Memory B cell (primary cell): ENCODE measurements at regions not wholly inside any gene's neighbourhood (a gene's known extent, or its start where the extent isn't known, plus 50 kb on each side); places are given as distances from the start of the nearest gene placed in this dataset.

Experiments used
- ATAC-seq: fragments of 150-1000 bp; cut with Tn5 transposase; 2 replicates; pipeline ENCODE4 v1.10.0; 2021; ENCODE audit warnings: low read depth, mild to moderate bottlenecking, moderate library complexity
- DNase-seq, 2 donors: peaks; one replicate each; pipeline ENCODE4 v3.0.0; 2022; ENCODE audit warnings: low spot score in 2 of 2
- H3K27ac Mint-ChIP-seq: one replicate; pipeline ENCODE4 v1.8.0; 2022; ENCODE audit warnings: mild to moderate bottlenecking, moderate library complexity, mixed read lengths
- H3K27me3 Mint-ChIP-seq: one replicate; pipeline ENCODE4 v1.8.0; 2022; ENCODE audit warnings: mixed read lengths
- H3K36me3 Mint-ChIP-seq: one replicate; pipeline ENCODE4 v1.8.0; 2022; ENCODE audit warnings: mild to moderate bottlenecking, mixed read lengths
- H3K4me1 Mint-ChIP-seq: one replicate; pipeline ENCODE4 v1.8.0; 2022; ENCODE audit warnings: mixed read lengths
- H3K4me3 Mint-ChIP-seq: one replicate; pipeline ENCODE4 v1.8.0; 2022; ENCODE audit warnings: mild to moderate bottlenecking, moderate library complexity, mixed read lengths
- H3K9me3 Mint-ChIP-seq: one replicate; pipeline ENCODE4 v1.8.0; 2022; ENCODE audit warnings: mixed read lengths

DNA sequence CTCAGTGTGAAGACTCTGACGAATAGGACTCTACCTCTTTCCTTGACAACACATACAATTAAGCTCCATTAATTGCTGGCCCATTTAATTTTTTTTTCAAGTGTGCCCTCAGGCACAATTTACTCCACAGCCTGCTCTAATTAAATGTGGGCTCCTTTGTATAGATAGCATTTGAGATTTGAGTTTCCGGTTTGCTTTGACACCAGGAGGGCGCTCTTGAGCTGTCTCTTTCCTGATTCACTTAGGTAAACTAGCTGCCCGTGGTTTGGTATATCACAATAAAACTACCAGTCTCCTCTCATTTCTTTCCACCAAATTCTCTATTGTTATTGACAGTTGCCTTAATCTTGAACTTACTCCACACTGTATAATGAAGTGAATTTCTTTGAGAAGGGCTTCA lies 666.0 kb downstream of the DSC3 start:
- DNase-seq: no peak
- H3K27me3 Mint-ChIP-seq: no peaks in the 10 kb centered on the region
- H3K36me3 Mint-ChIP-seq: no peaks in the 10 kb centered on the region
- H3K4me1 Mint-ChIP-seq: no peaks in the 10 kb centered on the region
- no peak for ATAC-seq
- H3K4me3 Mint-ChIP-seq: no peak overlapping the region
- no peak overlapping the region for H3K27ac Mint-ChIP-seq
- H3K9me3 Mint-ChIP-seq: peaks cover 9% of the 10 kb centered on the region

DNA sequence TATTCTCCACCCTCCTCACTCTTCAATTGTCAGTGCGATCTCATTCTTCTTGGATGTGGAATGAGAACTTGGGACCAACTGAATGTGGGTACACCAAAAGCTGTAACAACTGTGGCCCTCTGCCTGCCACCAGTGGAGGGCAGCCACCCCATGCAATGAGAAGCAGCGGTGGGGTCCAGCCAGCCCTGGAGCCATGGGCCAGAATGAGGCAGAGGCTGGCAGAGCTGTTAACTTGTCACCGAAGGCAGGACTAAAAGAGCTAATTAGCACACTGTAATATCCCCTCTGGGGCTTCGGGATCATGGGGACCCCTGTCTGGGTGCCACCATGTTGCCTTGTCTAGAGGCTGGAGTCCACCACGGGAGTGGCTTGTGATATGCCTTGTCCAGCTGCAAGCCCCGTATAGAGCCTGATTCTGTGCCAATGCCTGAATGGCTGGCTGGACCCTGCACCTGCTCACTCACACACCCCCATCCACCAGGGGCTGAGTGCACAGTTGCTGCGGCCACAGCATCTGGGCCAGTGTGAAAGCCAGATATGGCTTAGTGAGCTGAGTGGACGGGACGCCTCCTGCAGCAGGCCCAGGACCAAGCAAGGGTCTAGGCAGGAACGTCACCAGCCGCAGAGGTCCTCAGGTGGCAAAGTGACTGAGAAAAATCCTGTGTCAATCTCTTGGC lies 680.5 kb downstream of the DSC3 start:
- no peak overlapping the region for H3K4me3 Mint-ChIP-seq
- ATAC-seq (no peak), DNase-seq (no peak)
- H3K27me3 Mint-ChIP-seq: no peaks in the 10 kb centered on the region
- H3K36me3 Mint-ChIP-seq: no peaks in the 10 kb centered on the region
- H3K9me3 Mint-ChIP-seq: peaks cover 2% of the 10 kb centered on the region
- no peak overlapping the region for H3K27ac Mint-ChIP-seq
- H3K4me1 Mint-ChIP-seq: no peaks in the 10 kb centered on the region

DNA sequence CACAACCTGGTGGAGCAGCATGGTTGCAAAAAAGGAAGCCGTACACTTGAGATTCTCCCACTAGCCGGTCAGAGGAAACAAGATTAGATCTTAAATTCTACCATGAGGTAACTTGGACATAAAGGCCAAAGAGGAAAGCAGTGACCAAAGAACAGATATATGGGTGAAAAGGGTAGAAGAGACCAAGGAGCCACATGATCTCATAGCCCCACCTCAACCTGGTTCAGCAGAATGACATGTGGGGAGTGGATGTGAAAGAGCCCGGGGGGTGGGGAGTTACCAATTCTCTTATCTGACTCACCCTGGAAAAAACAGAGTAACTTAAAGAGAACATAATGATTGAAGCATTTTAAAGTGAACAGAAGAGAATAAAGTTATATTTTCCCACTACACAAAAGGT lies 683.0 kb downstream of the DSC3 start:
- Mint-ChIP-seq H3K27me3 (no peaks in the 10 kb centered on the region), H3K4me3 (no peak overlapping the region), H3K27ac (no peak overlapping the region), H3K4me1 (no peaks in the 10 kb centered on the region), H3K36me3 (no peaks in the 10 kb centered on the region), H3K9me3 (peaks cover 2% of the 10 kb centered on the region)
- DNase-seq (no peak), ATAC-seq (no peak)

DNA sequence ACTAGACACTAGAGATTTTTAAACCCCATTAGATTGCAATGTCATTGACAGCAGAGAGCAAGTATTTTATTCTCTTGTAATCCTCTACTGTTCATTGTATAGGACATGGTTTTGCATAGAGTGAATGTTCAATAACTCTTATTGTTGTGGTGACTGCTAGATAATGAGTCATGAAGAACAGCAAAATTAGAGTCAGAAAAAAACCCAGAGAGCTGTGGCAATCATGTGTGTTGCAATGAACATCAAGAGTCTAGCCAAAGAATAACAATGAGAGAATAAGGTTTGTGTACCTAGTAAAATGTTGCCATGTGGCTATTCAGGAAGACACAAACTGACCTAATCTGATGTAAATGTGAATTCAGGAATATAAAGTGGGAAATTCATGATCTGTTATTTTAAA lies 684.0 kb downstream of the DSC3 start:
- no peaks in the 10 kb centered on the region for H3K27me3 Mint-ChIP-seq
- H3K4me3 Mint-ChIP-seq: no peak overlapping the region
- ATAC-seq: no peak
- H3K27ac Mint-ChIP-seq: no peak overlapping the region
- peaks cover 2% of the 10 kb centered on the region for H3K9me3 Mint-ChIP-seq
- H3K36me3 Mint-ChIP-seq: no peaks in the 10 kb centered on the region
- no peaks in the 10 kb centered on the region for H3K4me1 Mint-ChIP-seq
- DNase-seq: no peak

DNA sequence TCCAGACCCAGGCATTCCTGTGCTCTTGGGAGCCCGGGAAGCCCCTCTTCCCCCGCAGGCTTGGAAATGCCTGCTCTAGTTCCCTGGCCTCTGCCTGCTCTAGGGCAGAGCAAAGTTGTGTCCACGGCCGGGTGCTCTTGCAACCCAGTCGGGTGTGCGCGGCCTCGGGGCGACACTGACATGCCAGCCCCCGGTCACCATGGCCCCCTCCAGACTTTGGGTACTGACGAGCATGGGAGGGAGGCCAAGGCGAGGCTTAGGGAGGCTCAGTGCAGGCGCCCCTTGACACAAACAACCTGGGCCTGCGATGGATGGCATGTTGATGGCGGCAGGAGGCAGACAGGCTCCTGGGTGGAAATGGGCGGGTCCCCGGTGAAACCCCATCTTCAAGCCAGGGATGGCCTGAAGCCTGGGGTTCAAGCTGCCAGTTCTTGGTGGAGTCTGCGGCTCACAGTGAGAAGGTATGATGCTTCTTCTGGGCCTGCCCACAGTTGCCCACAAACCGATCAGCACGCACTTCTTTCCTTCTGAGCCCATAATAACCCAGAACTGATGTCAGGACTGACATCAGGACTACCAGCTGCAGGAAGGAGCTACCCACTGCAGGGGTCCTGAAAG lies 689.9 kb downstream of the DSC3 start:
- Mint-ChIP-seq H3K36me3 (no peaks in the 10 kb centered on the region), H3K27ac (no peak overlapping the region), H3K9me3 (peaks cover 6% of the 10 kb centered on the region), H3K27me3 (no peaks in the 10 kb centered on the region), H3K4me3 (no peak overlapping the region), H3K4me1 (no peaks in the 10 kb centered on the region)
- no peak for ATAC-seq
- DNase-seq: no peak

DNA sequence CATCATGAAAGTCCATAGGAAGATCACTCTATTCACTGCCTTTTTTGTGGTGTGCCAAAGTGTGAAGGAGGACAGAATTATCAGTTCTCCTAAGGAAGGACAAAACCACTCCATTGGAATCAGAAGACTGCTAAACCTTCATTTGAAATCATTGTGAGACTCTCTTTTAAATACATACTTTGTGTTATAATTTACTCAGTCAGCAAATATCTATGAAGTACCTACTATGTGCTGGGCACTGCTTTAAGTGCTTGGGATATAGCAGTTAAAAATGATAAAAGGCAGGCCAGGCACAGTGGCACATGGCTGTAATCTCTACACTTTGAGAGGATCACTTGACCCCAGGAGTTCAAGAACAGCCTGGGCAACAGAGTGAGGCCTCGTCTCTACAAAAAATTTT lies 692.3 kb downstream of the DSC3 start:
- Mint-ChIP-seq H3K36me3 (no peaks in the 10 kb centered on the region), H3K4me1 (no peaks in the 10 kb centered on the region), H3K27me3 (no peaks in the 10 kb centered on the region), H3K27ac (no peak overlapping the region), H3K4me3 (no peak overlapping the region), H3K9me3 (peaks cover 5% of the 10 kb centered on the region)
- ATAC-seq (no peak), DNase-seq (no peak)

DNA sequence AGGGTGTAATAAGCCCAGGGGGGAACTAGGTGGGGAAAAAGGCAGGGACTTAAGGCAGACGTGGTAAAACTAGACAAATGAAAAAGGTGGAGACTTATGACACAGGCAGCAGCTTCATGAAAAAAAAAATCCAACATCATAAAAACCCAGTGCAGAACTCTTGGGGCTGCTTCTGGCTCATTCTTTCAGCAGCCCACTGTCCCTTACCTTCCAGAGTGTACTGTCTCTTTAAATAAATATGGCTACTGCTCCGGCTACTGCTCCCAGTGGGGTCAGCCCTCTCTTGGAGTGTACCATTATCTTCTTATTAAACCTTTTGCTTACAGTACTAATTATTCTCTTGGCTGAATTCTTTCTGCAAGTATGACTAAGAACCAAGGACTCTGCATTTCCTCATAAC lies 699.5 kb downstream of the DSC3 start:
- H3K27me3 Mint-ChIP-seq: no peaks in the 10 kb centered on the region
- no peak for DNase-seq
- H3K36me3 Mint-ChIP-seq: no peaks in the 10 kb centered on the region
- peaks cover under 1% of the 10 kb centered on the region for H3K9me3 Mint-ChIP-seq
- no peaks in the 10 kb centered on the region for H3K4me1 Mint-ChIP-seq
- ATAC-seq: no peak
- H3K27ac Mint-ChIP-seq: no peak overlapping the region
- H3K4me3 Mint-ChIP-seq: no peak overlapping the region

DNA sequence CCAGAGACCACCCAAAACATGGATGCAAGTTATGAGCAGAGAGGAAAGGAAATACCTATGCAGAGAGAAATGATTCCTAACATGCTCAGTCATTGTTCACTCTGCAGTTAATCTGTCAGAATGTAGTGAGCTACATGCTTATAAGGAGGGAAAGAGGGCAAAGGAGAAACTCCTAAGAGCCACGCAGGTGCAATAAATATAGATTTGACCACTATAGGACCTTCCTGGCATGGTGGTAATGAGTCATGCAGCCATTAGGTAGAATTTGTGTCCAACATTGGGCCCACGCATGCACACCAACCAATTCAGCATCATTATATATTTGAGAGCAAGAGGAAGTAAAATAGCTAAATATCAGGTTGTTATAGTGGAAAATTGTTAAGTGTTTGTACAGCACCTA lies 699.9 kb downstream of the DSC3 start:
- no peaks in the 10 kb centered on the region for H3K27me3 Mint-ChIP-seq
- H3K4me3 Mint-ChIP-seq: no peak overlapping the region
- ATAC-seq: no peak
- no peak overlapping the region for H3K27ac Mint-ChIP-seq
- no peaks in the 10 kb centered on the region for H3K36me3 Mint-ChIP-seq
- no peaks in the 10 kb centered on the region for H3K4me1 Mint-ChIP-seq
- no peaks in the 10 kb centered on the region for H3K9me3 Mint-ChIP-seq
- DNase-seq: no peak

DNA sequence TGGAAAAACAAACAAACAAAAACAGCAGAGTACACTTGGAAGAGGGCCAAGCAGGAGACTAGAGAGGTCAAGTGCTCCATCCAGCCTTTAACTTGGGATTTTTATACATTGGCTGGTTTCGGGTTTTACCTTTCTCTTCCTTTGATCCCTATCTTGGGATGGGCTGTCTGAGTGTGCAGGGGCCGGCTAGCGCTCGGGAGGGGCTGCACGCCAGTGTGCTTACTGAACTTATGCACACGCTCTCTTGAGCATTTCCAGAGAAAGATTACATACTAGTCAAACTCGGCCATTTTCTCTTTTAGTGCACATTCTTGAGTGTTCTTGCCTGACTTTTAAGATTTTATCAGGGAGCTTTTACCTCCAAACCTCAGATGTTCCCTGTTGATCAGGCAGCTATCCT lies 707.8 kb downstream of the DSC3 start:
- Mint-ChIP-seq H3K4me1 (no peaks in the 10 kb centered on the region), H3K27ac (no peak overlapping the region), H3K36me3 (no peaks in the 10 kb centered on the region), H3K9me3 (peaks cover 2% of the 10 kb centered on the region), H3K27me3 (no peaks in the 10 kb centered on the region), H3K4me3 (no peak overlapping the region)
- no peak for DNase-seq
- ATAC-seq: no peak

DNA sequence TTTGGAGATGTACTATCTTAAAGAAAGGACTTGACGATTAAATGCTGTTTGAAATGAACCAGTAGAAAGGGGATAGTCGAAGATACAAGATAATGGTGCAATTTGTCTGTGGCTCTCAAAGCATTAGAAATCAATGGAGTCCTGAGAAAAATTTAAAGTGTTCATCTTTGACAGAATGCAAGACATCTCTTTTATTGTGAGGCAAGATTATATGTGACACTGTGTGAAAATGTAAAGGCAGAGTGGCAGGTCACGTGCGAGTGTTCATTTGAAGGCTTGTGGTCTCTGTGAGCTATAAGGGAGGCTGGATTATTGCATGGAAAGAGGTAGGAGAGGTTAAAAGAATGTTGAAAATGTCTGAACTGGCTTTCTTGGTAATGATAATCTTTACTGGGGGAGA lies 709.2 kb downstream of the DSC3 start:
- H3K9me3 Mint-ChIP-seq: peaks cover 3% of the 10 kb centered on the region
- no peaks in the 10 kb centered on the region for H3K36me3 Mint-ChIP-seq
- no peaks in the 10 kb centered on the region for H3K27me3 Mint-ChIP-seq
- ATAC-seq (no peak), DNase-seq (no peak)
- H3K4me3 Mint-ChIP-seq: no peak overlapping the region
- no peak overlapping the region for H3K27ac Mint-ChIP-seq
- no peaks in the 10 kb centered on the region for H3K4me1 Mint-ChIP-seq

DNA sequence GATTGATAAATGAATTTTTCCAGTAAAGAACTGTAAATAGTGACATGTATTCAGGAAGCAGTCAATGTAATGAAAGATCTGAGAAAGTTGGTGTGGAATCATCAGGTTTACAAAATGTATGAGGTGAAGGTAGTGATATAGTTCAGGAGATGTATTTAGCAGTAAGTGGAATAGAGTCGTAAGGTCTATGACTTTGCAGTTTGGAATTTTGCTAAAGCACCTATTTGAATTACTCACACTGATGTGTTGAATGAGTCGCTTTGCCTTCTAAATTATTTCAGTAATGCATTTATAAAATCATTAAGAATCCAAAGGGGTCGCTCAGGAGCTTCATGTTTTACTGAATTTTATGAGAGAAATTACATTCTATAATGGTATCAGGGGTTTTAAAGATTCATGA lies 713.7 kb downstream of the DSC3 start:
- H3K27ac Mint-ChIP-seq: no peak overlapping the region
- no peaks in the 10 kb centered on the region for H3K36me3 Mint-ChIP-seq
- no peaks in the 10 kb centered on the region for H3K4me1 Mint-ChIP-seq
- no peak for DNase-seq
- H3K4me3 Mint-ChIP-seq: no peak overlapping the region
- no peak for ATAC-seq
- no peaks in the 10 kb centered on the region for H3K27me3 Mint-ChIP-seq
- H3K9me3 Mint-ChIP-seq: peaks cover 3% of the 10 kb centered on the region

DNA sequence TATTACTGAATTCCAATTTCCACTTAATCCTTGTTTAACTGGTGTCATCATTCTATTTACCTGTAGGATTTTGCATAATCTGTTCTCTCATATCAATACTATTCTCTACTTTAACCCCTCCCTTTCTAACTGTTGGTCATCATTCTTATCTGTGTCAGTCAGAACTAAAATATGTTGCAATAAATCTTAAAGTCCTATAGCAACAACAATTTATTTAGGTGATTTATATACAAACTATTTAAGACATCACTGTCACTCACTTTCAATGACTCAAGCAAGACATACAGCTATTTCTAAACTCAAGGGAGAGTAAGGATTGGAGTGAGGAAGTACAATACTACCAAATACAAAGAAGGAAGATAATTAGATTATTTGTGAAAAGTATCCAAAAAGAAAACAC lies 740.4 kb downstream of the DSC3 start:
- DNase-seq: no peak
- Mint-ChIP-seq H3K4me3 (no peak overlapping the region), H3K9me3 (no peaks in the 10 kb centered on the region), H3K4me1 (no peaks in the 10 kb centered on the region), H3K36me3 (no peaks in the 10 kb centered on the region), H3K27me3 (no peaks in the 10 kb centered on the region), H3K27ac (no peak overlapping the region)
- ATAC-seq: no peak

DNA sequence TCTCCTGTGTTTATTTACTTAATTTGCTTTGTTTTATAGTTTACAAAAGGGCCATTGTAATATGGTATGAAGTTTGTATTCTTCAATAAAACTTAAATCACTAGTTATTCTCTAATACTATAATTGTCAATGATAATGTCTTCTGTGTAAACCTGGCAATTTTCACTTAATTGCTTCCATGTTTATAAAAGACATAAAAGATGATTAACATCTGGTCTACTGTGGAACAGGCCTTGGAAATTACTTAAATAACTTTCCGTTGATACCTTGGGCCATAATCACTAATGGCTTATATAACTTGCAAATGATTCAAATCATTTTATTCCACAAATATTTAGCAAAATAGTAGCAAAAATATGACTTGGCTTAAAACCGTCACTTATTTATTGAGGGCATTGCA lies 743.8 kb downstream of the DSC3 start:
- ATAC-seq: no peak
- Mint-ChIP-seq H3K27me3 (no peaks in the 10 kb centered on the region), H3K36me3 (no peaks in the 10 kb centered on the region), H3K9me3 (peaks cover 3% of the 10 kb centered on the region), H3K4me3 (no peak overlapping the region), H3K4me1 (no peaks in the 10 kb centered on the region), H3K27ac (no peak overlapping the region)
- no peak for DNase-seq

DNA sequence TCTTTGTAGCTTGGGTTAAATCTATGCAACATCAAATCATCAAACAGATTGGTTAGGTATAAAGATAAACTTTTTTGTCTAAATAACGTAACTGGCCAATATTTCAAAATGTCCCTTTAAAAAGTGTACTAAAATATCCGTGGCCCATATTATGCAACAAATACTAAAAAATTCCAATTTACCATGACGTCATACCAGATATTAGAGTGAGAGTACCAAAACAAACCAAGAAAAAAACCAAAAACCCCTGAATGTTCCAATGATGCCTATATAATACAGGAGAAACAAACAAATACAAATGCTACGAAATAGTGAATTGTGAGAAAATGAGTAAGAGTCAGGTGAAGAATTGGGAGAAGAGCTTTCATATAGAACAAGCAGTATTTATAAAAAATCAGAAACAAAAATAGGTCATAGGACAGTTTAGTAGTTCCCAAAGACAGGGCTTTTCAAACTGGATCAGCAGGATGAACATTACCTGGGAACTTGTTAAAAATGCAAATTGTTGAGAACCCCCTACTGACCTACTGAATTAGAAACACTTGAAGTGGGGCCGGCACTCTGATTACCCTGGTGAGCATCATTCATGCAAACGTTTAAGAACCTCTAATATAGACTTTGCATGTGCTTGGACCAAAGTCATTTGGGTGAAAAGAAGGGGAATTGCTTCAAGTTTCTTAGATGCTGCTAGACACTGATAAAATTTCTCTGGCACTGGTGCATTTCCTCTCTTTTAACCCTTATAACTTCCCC lies 753.7 kb downstream of the DSC3 start:
- no peak overlapping the region for H3K27ac Mint-ChIP-seq
- no peaks in the 10 kb centered on the region for H3K27me3 Mint-ChIP-seq
- H3K36me3 Mint-ChIP-seq: no peaks in the 10 kb centered on the region
- ATAC-seq (no peak), DNase-seq (no peak)
- no peaks in the 10 kb centered on the region for H3K4me1 Mint-ChIP-seq
- H3K4me3 Mint-ChIP-seq: no peak overlapping the region
- H3K9me3 Mint-ChIP-seq: peaks cover 8% of the 10 kb centered on the region
